ENCODE measurements at regions not wholly inside any gene's neighbourhood (a gene's known extent, or its start where the extent isn't known, plus 50 kb on each side); places are given as distances from the start of the nearest gene placed in this dataset.

DNA sequence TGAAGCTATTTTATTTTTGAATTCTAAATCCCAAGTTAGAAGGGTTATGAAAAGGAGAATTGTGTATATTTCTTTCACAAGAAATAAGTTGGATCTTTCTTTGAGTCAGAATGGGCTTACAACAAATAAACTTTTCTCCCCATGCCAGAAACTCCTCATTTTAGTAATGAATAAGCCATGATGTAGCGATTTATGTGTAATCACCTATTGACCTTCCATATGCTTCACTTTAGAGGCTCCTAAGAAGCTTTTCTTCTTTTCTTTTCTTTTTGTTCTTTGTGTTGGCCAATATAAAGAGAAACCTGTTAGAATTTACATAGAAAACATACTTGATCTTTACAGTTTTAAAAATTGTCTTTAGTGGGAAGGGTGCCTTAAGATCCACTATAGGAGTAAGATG is 370.2 kb downstream of the UTRN start:
- intact Hi-C loops (cut with micrococcal nuclease; ENCODE audit: unreplicated experiment) (no loop called here), in situ Hi-C loops (cut with HindIII; ENCODE audit: extremely low pct_ligation_motif_present, low pct_unique_long_range_greater_than_20kb) (no loop called here)
- ChIA-PET CTCF (ENCODE audit: low intra/inter-chr PET ratio, low total read pairs) (no interaction called here), POLR2A (no interaction called here)
- H3K4me2 ChIP-seq (ENCODE audit: low read depth, low read length): no peak overlapping the region
- ATAC-seq (no peak), FAIRE-seq (no peak), DNase-seq (ENCODE audit: low spot score) (no peak)
- 0 out of 2 replicates have a peak, but pooled peaks have one; percentile 30 for TF ChIP-seq ZFP82 (CRISPR knock-in tag; IDR thresholded peaks at IDR 0.05; ENCODE audit: borderline replicate concordance)
- TF ChIP-seq, protein P1, sequence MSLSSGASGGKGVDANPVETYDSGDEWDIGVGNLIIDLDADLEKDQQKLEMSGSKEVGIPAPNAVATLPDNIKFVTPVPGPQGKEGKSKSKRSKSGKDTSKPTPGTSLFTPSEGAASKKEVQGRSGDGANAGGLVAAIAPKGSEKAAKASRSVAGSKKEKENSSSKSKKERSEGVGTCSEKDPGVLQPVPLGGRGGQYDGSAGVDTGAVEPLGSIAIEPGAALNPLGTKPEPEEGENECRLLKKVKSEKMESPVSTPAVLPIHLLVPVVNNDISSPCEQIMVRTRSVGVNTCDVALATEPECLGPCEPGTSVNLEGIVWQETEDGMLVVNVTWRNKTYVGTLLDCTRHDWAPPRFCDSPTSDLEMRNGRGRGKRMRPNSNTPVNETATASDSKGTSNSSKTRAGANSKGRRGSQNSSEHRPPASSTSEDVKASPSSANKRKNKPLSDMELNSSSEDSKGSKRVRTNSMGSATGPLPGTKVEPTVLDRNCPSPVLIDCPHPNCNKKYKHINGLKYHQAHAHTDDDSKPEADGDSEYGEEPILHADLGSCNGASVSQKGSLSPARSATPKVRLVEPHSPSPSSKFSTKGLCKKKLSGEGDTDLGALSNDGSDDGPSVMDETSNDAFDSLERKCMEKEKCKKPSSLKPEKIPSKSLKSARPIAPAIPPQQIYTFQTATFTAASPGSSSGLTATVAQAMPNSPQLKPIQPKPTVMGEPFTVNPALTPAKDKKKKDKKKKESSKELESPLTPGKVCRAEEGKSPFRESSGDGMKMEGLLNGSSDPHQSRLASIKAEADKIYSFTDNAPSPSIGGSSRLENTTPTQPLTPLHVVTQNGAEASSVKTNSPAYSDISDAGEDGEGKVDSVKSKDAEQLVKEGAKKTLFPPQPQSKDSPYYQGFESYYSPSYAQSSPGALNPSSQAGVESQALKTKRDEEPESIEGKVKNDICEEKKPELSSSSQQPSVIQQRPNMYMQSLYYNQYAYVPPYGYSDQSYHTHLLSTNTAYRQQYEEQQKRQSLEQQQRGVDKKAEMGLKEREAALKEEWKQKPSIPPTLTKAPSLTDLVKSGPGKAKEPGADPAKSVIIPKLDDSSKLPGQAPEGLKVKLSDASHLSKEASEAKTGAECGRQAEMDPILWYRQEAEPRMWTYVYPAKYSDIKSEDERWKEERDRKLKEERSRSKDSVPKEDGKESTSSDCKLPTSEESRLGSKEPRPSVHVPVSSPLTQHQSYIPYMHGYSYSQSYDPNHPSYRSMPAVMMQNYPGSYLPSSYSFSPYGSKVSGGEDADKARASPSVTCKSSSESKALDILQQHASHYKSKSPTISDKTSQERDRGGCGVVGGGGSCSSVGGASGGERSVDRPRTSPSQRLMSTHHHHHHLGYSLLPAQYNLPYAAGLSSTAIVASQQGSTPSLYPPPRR (CRISPR knock-in tag; IDR thresholded peaks at IDR 0.05; ENCODE audit: borderline replicate concordance): no peak
- peak overlapping the region; percentile 7 for H3K27ac ChIP-seq (ENCODE audit: extremely low read length, insufficient read depth, low read length)
- BruUV-seq (replicated peaks): no TSS peak
- H3K27me3 ChIP-seq (ENCODE audit: control insufficient read depth in 1 of 2, insufficient read depth in 2 of 2, low read length in 2 of 2): no peaks in the 10 kb centered on the region
- H3K9ac ChIP-seq (ENCODE audit: insufficient read depth, low read depth, low read length): no peak overlapping the region
- H3K9me3 ChIP-seq (ENCODE audit: low read length): no peaks in the 10 kb centered on the region
- peaks cover 95% of the 10 kb centered on the region for H3K4me1 ChIP-seq (ENCODE audit: insufficient read depth, low read length)
- WGBS (ENCODE audit: low lambda C conversion rate): 98% methylated on average over 1 of the region's 1 CpG
- H3K79me2 ChIP-seq (ENCODE audit: insufficient read depth, low read length): peaks cover 37% of the 10 kb centered on the region
- H2AFZ ChIP-seq (ENCODE audit: low read length): no peak overlapping the region
- peaks cover 0 to 1% of the 10 kb centered on the region in 2 experiments; a peak in 1 of 5 replicates for H3K36me3 ChIP-seq (replicated peaks in 1 of 2; ENCODE audit: control insufficient read depth in 1 of 2, insufficient read depth in 2 of 2, low read length in 2 of 2)
- H3K4me3 ChIP-seq (replicated peaks in 1 of 3; ENCODE audit: insufficient read depth in 1 of 3, low read depth in 2 of 3, low read length in 3 of 3): no peak overlapping the region
- peaks cover 15% of the 10 kb centered on the region; the same call in 1 of the 2 replicates for H4K20me1 ChIP-seq (ENCODE audit: insufficient read depth, low read length)

DNA sequence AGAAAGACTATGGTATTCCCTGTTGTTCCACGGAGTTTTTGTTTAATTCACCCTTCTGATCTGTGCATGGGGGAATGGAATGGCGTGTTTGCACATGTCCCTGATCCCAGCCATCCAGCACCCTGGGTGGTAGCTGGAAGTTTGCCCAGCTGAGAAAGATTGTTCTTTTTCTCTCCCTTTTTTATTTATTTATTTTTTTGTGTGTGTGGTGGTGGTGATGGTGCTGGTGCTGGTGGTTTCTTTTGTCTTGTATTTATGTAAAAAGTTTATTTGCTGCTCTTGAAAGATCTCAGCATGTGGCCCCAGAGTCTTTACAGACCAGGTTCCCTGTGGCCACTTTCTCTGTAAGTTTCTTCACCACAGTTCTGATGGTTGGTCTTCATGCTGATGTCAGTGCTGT is 372.6 kb downstream of the UTRN start:
- in situ Hi-C loops (cut with HindIII; ENCODE audit: extremely low pct_ligation_motif_present, low pct_unique_long_range_greater_than_20kb): no loop called here
- no peak for DNase-seq (ENCODE audit: low spot score)
- H3K4me1 ChIP-seq (ENCODE audit: insufficient read depth, low read length): peaks cover 95% of the 10 kb centered on the region
- H3K27ac ChIP-seq (ENCODE audit: extremely low read length, insufficient read depth, low read length): no peak overlapping the region
- H4K20me1 ChIP-seq (ENCODE audit: insufficient read depth, low read length): peaks cover 29% of the 10 kb centered on the region; the same call in 1 of the 2 replicates
- POLR2A ChIA-PET: no interaction called here
- WGBS (ENCODE audit: low lambda C conversion rate): 89% methylated on average over 2 of the region's 2 CpGs
- no peaks in the 10 kb centered on the region for H3K27me3 ChIP-seq (ENCODE audit: control insufficient read depth in 1 of 2, insufficient read depth in 2 of 2, low read length in 2 of 2)
- intact Hi-C loops (cut with micrococcal nuclease; ENCODE audit: unreplicated experiment): no loop called here
- CTCF ChIA-PET (ENCODE audit: low intra/inter-chr PET ratio, low total read pairs): no interaction called here
- H3K36me3 ChIP-seq (replicated peaks in 1 of 2; ENCODE audit: control insufficient read depth in 1 of 2, insufficient read depth in 2 of 2, low read length in 2 of 2): peaks cover 0 to 1% of the 10 kb centered on the region in 2 experiments; a peak in 2 of 5 replicates
- H2AFZ ChIP-seq (ENCODE audit: low read length): no peak overlapping the region
- no peak for FAIRE-seq
- no peak overlapping the region for H3K9ac ChIP-seq (ENCODE audit: insufficient read depth, low read depth, low read length)
- no TSS peak for BruUV-seq (replicated peaks)
- H3K4me3 ChIP-seq (replicated peaks in 1 of 3; ENCODE audit: insufficient read depth in 1 of 3, low read depth in 2 of 3, low read length in 3 of 3): no peak overlapping the region
- H3K4me2 ChIP-seq (ENCODE audit: low read depth, low read length): no peak overlapping the region
- peaks cover 45% of the 10 kb centered on the region for H3K79me2 ChIP-seq (ENCODE audit: insufficient read depth, low read length)
- ATAC-seq: no peak
- no peaks in the 10 kb centered on the region for H3K9me3 ChIP-seq (ENCODE audit: low read length)
- TF ChIP-seq ZNF678 (CRISPR knock-in tag; IDR thresholded peaks at IDR 0.05) (no peak), ZNF670 (CRISPR knock-in tag; IDR thresholded peaks at IDR 0.05; ENCODE audit: borderline replicate concordance) (no peak), ATF4 (CRISPR knock-in tag; IDR thresholded peaks at IDR 0.05) (no peak), KAT2B (IDR thresholded peaks at IDR 0.05; ENCODE audit: borderline replicate concordance, low read depth, low read length) (no peak), ZNF556 (CRISPR knock-in tag; IDR thresholded peaks at IDR 0.05; ENCODE audit: borderline replicate concordance) (no peak), ZNF580 (CRISPR knock-in tag; IDR thresholded peaks at IDR 0.05; ENCODE audit: borderline replicate concordance, low read depth) (no peak), SP2 (CRISPR knock-in tag; IDR thresholded peaks at IDR 0.05) (no peak)
- TF ChIP-seq, protein P2, sequence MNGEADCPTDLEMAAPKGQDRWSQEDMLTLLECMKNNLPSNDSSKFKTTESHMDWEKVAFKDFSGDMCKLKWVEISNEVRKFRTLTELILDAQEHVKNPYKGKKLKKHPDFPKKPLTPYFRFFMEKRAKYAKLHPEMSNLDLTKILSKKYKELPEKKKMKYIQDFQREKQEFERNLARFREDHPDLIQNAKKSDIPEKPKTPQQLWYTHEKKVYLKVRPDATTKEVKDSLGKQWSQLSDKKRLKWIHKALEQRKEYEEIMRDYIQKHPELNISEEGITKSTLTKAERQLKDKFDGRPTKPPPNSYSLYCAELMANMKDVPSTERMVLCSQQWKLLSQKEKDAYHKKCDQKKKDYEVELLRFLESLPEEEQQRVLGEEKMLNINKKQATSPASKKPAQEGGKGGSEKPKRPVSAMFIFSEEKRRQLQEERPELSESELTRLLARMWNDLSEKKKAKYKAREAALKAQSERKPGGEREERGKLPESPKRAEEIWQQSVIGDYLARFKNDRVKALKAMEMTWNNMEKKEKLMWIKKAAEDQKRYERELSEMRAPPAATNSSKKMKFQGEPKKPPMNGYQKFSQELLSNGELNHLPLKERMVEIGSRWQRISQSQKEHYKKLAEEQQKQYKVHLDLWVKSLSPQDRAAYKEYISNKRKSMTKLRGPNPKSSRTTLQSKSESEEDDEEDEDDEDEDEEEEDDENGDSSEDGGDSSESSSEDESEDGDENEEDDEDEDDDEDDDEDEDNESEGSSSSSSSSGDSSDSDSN (CRISPR knock-in tag; IDR thresholded peaks at IDR 0.05): no peak

All from HepG2 (cell line).